K562 (cell line): ENCODE measurements at regions not wholly inside any gene's neighbourhood (a gene's known extent, or its start where the extent isn't known, plus 50 kb on each side); places are given as distances from the start of the nearest gene placed in this dataset.

Source experiments
- AFF4 ChIP-seq: sonication (generic); formaldehyde crosslinking; IDR thresholded peaks from 2 replicates; pipeline ENCODE4 v1.8.0; 2023; ENCODE audit warnings: mild to moderate bottlenecking, missing genetic modification reagents
- CREB3L1 ChIP-seq: fragments of 450-650 bp; IDR thresholded peaks from 2 replicates; pipeline ENCODE4 v1.6.1; 2014; ENCODE audit warnings: low read depth, mild to moderate bottlenecking, moderate library complexity, borderline replicate concordance
- FOSL1 ChIP-seq: fragments of 200-800 bp; sonication (Bioruptor generic); conservative IDR thresholded peaks from 2 replicates; pipeline ENCODE4 v1.6.1; 2016; ENCODE audit warnings: missing genetic modification characterization, missing compliant biosample characterization
- HDAC6 ChIP-seq: IDR thresholded peaks from 2 replicates; pipeline ENCODE4 v1.6.1; 2012; ENCODE audit warnings: low read depth, mild to moderate bottlenecking, control low read depth, inconsistent platforms, low read length, moderate library complexity
- LEF1 ChIP-seq: fragments of 450-650 bp; IDR thresholded peaks from 2 replicates; pipeline ENCODE4 v1.6.1; 2016; ENCODE audit warnings: mild to moderate bottlenecking
- NBN ChIP-seq: fragments of 450-650 bp; IDR thresholded peaks from 2 replicates; pipeline ENCODE4 v1.6.1; 2016; ENCODE audit warnings: low read depth, mild to moderate bottlenecking
- PKNOX1 ChIP-seq: fragments of 450-650 bp; IDR thresholded peaks from 2 replicates; pipeline ENCODE4 v1.6.1; 2016
- RCOR1 ChIP-seq, 2 experiments: IDR thresholded peaks; 2 replicates each; pipeline ENCODE4 v1.6.1; 2012; ENCODE audit warnings: low read depth in 2 of 2, low read length in 2 of 2, borderline replicate concordance in 1 of 2, improper control_type of control experiment in 1 of 2
- ZNF3 ChIP-seq: fragments of 250-450 bp; sonication (Bioruptor Pico); IDR thresholded peaks from 2 replicates; pipeline ENCODE4 v1.5.0; 2021; ENCODE audit warnings: mild to moderate bottlenecking, moderate library complexity

- TF ChIP-seq PKNOX1 (0 out of 2 replicates have a peak, but pooled peaks have one; percentile 7), AFF4 (CRISPR knock-in tag) (no peak), ZNF3 (CRISPR knock-in tag) (no peak), FOSL1 (tag) (no peak), RCOR1 (IDR thresholded peaks at IDR 0.05; ENCODE audit: borderline replicate concordance in 1 of 2, low read depth in 2 of 2, low read length in 2 of 2) (no peak), LEF1 (no peak), CREB3L1 (no peak), NBN (no peak), HDAC6 (no peak)
Observed at GRCh38 chr6:14695579-14695978, 550.3 kb upstream of the JARID2 start.
